GM18520 (cell line): ENCODE measurements at regions not wholly inside any gene's neighbourhood (a gene's known extent, or its start where the extent isn't known, plus 50 kb on each side); places are given as distances from the start of the nearest gene placed in this dataset.

Experiments used
- ATAC-seq: cut with Tn5 transposase; IDR thresholded peaks from one replicate; pipeline ENCODE4 v1.9.1; 2021; ENCODE audit not compliant: unreplicated experiment

- no peak for ATAC-seq
Measured at GRCh38 chr13:110826861-110827672, 87.8 kb downstream of the ANKRD10 start.
